LHCN-M2 (cell line): ENCODE measurements at regions not wholly inside any gene's neighbourhood (a gene's known extent, or its start where the extent isn't known, plus 50 kb on each side); places are given as distances from the start of the nearest gene placed in this dataset.
A peak's percentile ranks its signal among the peaks of the same experiment; 100 is the strongest.

Experiments used
- DNase-seq: peaks from one replicate; pipeline ENCODE4 v3.0.0-alpha.2; 2012; ENCODE audit warnings: low read depth

DNA sequence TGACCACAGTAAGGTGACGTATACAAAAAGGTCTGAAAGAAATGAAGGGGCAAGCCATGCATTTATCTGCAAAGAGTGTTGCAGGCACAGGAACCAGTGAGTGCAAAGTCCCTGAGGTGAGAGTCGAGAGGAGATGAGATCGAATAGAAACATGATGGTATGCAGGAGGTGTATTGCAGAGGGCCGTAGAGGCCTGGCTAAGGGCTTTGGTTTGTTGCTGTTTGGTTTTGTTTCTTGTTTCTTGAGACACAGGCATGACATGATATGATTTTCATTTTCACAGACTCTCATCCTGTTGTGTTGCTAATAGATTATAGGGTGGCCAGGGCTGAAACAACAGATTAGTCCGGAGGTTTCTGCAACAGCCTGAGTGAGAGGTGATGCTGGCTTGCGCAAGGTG, 80.4 kb downstream of the HSPH1 start:
- no peak for DNase-seq

- no peak for DNase-seq
Measured at GRCh38 chr13:31074756-31075155, 86.9 kb downstream of the HSPH1 start.

GRCh38 chr13:31073859-31074718, 87.6 kb downstream of the HSPH1 start:
- peak; percentile 42 for DNase-seq

GRCh38 chr13:31072041-31072440, 89.7 kb downstream of the HSPH1 start:
- DNase-seq = peak; percentile 37

DNA sequence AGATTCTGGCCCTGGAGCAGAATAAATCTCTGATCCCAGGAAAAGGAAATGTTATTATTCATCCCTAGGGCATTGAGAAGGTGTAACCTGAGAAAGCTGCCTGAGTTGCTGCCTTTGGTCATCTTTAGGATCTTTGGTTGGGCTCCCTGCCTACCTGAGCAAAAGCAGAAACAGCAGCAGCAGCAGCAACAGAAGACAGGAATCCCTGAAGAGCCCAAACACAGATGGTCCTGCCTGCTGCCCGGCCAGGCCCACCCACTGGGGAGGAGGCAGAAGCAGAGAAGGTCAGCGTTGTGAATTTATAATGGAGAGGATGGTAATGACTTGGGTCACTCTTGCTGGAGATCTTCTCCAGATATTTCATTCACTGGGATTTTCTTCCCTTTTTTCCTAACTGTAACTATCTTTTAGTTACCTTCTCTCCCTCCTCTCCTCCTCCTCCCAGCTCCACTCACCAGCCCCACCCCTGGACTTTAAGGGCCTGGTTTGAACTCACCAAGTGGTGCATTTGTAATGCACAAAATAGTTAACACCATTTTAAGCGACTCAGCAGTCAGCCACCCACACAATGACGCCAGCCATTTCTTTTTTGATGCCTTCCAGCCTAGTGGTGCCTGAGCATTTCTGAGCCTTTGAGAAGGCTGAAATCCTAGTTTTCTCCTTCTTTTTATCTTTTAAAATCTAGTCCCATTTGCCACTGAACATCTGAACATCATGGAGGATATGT, 91.7 kb downstream of the HSPH1 start:
- DNase-seq = no peak

GRCh38 chr13:31068119-31068423, 93.6 kb downstream of the HSPH1 start:
- DNase-seq = no peak

DNA sequence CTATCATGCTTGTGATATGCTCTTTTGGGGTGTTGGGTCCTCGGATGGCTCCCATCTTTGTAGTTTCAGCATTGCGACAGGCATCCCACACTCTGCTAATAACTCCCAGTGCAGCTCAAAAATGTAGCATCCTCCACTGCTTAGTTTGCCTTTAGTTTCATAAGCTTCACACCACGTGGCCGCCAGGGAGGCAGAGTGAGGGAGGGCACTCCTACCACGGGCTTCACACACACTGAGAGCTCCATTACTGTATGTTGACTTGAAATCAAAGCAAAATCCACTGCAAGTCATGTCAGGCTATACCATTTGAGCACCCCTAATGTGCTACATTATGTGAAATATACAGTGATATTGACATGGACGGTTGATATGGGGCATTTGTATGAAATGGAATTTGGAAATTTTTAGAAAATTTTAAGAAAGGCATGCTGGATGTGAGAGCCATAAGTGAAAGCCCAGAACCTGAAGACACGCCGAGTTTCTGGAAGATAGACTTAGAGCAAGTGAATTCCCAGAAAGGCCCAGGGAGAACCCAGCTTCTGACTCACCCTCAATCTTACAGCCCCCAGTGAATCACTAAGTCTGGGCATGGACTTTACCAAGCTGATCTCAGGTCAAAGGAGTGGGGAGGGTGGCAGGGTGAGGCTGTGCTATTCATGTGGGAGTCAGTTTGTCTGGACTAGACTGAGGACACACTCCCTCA, 94.1 kb downstream of the HSPH1 start:
- peak; percentile 61 for DNase-seq

DNA sequence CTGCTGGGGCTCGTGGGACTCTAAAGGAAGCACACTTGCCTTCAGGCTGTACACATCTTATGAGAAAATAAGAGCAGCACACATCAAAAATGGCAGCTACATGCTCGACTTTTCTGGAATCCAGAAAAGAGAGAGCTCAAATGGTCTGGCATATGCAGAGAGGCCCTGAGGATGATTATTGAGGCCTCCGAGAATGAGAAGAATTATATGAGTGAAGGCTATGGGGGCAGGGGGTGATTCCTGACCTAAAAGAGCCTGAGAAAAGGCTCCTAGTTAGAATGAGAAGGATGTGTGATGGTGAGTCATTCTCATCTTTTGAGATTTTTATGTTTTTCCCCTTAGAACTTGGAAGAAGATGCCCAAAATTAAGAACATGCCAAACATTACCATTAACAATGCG, 97.1 kb downstream of the HSPH1 start:
- no peak for DNase-seq

- no peak for DNase-seq
Measured at GRCh38 chr13:31063772-31064171, 97.9 kb downstream of the HSPH1 start.

DNA sequence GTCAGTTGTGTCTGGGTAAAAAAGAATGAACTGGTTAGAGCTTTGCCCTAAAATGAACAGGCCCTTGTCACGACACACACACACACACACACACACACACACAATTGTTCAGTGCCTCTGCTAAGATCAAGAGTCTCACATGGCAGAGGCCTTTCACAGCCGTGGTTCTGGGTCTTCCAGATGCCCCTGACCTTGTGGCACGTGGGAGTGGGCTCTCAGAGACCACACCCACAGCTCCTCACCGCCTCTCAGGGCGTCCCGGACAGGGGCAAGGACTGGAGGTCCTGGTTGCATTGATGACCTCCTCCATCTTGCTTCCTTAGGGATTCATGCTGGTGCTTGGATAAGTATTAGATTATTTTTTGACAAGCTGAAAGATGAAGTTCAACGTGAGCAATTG, 101.0 kb downstream of the HSPH1 start:
- no peak for DNase-seq

GRCh38 chr13:31060220-31060619, 101.5 kb downstream of the HSPH1 start:
- DNase-seq = no peak

DNA sequence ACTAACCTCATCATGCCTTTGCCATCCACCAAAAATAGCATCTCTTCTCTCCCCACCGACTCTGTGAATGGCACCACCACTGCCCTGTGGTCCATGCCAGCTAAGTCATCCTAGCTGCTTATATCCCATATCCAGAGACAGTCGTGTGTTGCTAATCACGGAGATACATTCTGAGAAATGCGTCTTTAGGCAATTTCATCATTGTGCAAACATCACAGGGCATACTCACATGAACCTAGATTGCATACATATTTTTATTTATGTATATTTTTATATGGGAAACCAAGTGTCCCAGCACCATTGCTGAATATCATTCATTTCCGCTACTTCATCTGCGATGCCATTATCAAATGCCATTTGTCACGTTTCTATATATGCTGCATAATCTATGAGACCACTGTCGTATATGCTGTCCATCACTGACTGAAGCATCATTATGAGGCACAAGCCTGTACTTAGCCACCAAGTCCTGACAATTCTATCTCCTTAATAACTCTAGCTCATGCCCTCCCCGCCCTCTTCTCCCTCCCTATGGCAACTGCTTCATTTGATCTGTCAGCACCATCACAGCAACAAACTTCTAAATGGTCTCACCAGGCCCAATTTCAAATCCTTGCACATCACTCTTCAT, 104.2 kb downstream of the HSPH1 start:
- no peak for DNase-seq

- no peak for DNase-seq
Measured at GRCh38 chr13:31056644-31057271, 104.9 kb downstream of the HSPH1 start.

DNA sequence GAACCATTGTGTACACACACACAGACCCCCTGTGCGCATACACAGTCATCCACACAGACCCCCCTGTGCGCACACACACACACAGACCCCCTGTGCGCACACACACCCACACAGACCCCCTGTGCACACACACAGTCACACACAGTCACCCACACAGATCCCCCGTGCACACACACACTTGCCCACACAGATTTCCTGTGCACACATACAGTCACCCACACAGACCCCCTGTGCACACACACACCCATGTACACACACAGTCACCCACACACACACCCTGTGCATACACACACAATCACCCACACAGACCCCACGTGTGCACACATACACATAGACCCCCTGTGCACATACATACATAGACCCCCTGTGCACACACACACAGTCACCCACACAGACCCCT, 106.1 kb downstream of the HSPH1 start:
- no peak for DNase-seq

- DNase-seq = no peak
Measured at GRCh38 chr13:31054632-31055031, 107.1 kb downstream of the HSPH1 start.

DNA sequence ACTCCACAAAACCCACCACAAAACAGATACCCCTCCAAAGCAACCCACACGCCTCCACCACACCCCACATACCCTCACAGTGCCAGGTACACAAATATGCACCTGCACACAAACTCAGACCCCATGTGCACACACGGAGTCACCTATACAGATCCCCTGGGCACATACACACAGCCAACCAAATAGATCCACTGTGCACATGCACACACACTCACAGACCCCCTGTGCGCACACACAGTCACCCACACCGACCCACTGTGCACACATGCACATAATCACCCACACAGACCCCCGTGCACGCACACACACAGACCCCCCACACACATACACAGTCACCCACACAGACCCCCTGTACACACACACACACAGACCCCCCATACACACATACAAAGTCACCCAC, 107.8 kb downstream of the HSPH1 start:
- no peak for DNase-seq

DNA sequence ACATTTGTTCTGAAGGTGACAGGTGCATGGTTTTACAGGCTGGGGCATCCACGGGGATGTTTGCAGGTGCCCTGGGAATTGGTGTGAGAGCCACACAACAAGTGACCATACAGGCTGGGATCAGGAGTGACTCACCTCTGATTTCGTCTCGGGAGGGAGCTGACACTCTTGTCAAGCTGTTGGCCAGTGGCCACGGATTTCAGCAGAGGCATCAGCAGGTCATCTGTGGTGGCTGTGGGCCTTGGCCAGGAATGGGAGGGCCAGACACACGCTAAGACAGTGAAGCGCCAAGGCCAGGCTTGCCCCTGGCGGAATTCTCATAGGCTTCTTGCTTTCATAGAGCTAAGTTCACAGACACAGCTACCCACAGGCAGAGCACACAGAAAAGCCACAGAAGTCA, 108.6 kb downstream of the HSPH1 start:
- no peak for DNase-seq

DNA sequence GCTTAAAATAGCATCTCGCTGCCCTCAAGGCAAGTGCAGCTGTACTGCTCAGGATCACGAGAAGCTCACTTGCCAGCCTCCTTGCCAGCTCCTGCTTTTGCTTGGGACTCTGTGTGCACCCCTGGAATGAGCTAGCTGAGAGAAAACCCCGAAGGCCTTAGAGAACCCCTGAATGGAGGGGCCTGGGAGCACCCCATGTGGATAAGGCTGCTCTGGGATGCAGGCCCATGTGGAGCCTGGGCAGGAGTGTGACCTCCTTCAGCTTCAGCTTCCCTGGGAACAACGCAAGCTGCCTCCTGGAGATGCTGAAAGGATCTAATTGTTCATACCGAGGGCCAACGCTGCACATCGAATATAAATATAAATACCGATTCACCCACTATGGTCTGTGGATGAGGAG, 109.2 kb downstream of the HSPH1 start:
- no peak for DNase-seq

DNA sequence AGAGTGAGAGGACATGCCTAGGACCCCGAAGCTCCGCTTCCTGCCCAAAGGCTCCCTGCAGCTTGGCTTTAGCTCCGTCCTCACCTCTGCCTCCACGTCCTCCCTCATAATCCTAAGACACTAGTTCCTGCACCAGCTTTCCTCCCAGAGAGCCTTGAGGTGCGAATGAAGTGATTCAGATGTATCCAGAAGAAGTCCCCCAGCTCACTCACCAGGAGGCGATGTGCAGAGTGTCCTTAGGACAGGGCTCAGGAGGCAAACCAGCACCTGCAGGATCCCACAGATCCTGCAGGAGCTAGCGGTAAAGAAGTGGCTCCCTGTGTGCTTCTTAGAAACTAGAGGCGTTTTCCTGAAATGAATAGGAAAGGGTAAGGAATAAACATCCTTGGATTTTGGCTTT, 109.7 kb downstream of the HSPH1 start:
- no peak for DNase-seq

GRCh38 chr13:31050486-31051400, 111.0 kb downstream of the HSPH1 start:
- peak; percentile 32 for DNase-seq

- no peak for DNase-seq
Measured at GRCh38 chr13:31049833-31050232, 111.9 kb downstream of the HSPH1 start.
